GM21723 (cell line): ENCODE measurements at regions not wholly inside any gene's neighbourhood (a gene's known extent, or its start where the extent isn't known, plus 50 kb on each side); places are given as distances from the start of the nearest gene placed in this dataset.

ENCODE experiments used
- ATAC-seq: cut with Tn5 transposase; IDR thresholded peaks from one replicate; pipeline ENCODE4 v1.9.1; 2021; ENCODE audit warnings: mild to moderate bottlenecking, moderate library complexity; ENCODE audit not compliant: unreplicated experiment

GRCh38 chrX:8971116-8971515, 62.8 kb downstream of the FAM9B start:
- ATAC-seq, result no peak

- ATAC-seq, result no peak
Measured at GRCh38 chrX:8969378-8969777, 64.5 kb downstream of the FAM9B start.

GRCh38 chrX:8967461-8967860, 66.5 kb downstream of the FAM9B start:
- ATAC-seq, result no peak

GRCh38 chrX:8960957-8961468, 72.9 kb downstream of the FAM9B start:
- ATAC-seq, result no peak

GRCh38 chrX:8955511-8955910, 78.4 kb downstream of the FAM9B start:
- no peak for ATAC-seq

- ATAC-seq, result no peak
Measured at GRCh38 chrX:8946563-8946962, 87.4 kb downstream of the FAM9B start.

GRCh38 chrX:8939322-8939721, 94.6 kb downstream of the FAM9B start:
- no peak for ATAC-seq

GRCh38 chrX:8927701-8928100, 106.2 kb downstream of the FAM9B start:
- no peak for ATAC-seq

GRCh38 chrX:8927066-8927635, 106.8 kb downstream of the FAM9B start:
- no peak for ATAC-seq

- no peak for ATAC-seq
Measured at GRCh38 chrX:8921615-8922014, 112.3 kb downstream of the FAM9B start.

GRCh38 chrX:8919801-8920200, 114.1 kb downstream of the FAM9B start:
- ATAC-seq, result no peak

GRCh38 chrX:8916697-8917096, 115.5 kb upstream of the FAM9A start:
- ATAC-seq, result no peak

GRCh38 chrX:8914681-8915080, 113.5 kb upstream of the FAM9A start:
- ATAC-seq, result no peak

GRCh38 chrX:8913655-8914409, 112.6 kb upstream of the FAM9A start:
- no peak for ATAC-seq

GRCh38 chrX:8907688-8908087, 106.5 kb upstream of the FAM9A start:
- ATAC-seq, result no peak

GRCh38 chrX:8906299-8906938, 105.2 kb upstream of the FAM9A start:
- ATAC-seq, result no peak

GRCh38 chrX:8897259-8897658, 96.1 kb upstream of the FAM9A start:
- ATAC-seq, result no peak

GRCh38 chrX:8890794-8891193, 89.6 kb upstream of the FAM9A start:
- ATAC-seq, result no peak

GRCh38 chrX:8887004-8887403, 85.8 kb upstream of the FAM9A start:
- no peak for ATAC-seq

- ATAC-seq, result peak; percentile 51
Measured at GRCh38 chrX:8879750-8880149, 78.6 kb upstream of the FAM9A start.

GRCh38 chrX:8873956-8874355, 72.8 kb upstream of the FAM9A start:
- ATAC-seq, result no peak

- ATAC-seq, result no peak
Measured at GRCh38 chrX:8873102-8873501, 71.9 kb upstream of the FAM9A start.
